ENCODE measurements at regions not wholly inside any gene's neighbourhood (a gene's known extent, or its start where the extent isn't known, plus 50 kb on each side); places are given as distances from the start of the nearest gene placed in this dataset.
"Not testable (repeated sequence)": the region's sequence is repeated elsewhere in the genome, so short reads cannot be mapped to it uniquely, and the experiment has no call there.

DNA sequence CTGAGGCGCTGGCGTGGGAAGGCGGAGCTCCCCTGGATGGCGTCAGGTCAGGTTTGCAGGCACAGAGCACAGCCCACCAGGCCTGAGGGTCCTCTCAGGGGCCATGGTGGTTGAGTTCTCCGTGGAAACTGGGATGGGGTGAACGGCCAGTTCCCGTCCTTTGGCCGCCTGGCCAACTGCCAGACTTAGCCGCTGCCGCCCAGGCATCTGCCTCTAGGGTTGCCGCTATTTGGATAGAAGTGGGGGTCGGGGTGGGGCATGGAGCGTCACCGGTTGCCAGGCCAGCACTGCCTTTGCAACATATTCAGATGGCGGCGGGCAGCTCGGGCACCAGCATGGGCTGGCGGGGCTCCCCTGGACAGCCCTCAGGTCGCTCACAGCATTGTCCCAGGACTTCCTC, 532.3 kb upstream of the DEFB115 start:
- H3K4me3 ChIP-seq (ENCODE audit: low read length in 2 of 2); H3K36me3 Mint-ChIP-seq; H3K36me3 ChIP-seq (ENCODE audit: insufficient read depth, low read length); H3K27ac Mint-ChIP-seq; H3K4me1 ChIP-seq (ENCODE audit: insufficient read depth, low read length); H3K27me3 ChIP-seq (ENCODE audit: insufficient read depth, low read length); POLR2A ChIA-PET (ENCODE audit: partially characterized antibody); H3K27me3 Mint-ChIP-seq; DNase-seq; H3K9me3 ChIP-seq (ENCODE audit: control insufficient read depth in 1 of 2, low read length in 2 of 2); H3K27ac ChIP-seq (ENCODE audit: low read depth, low read length); H3K4me1 Mint-ChIP-seq; intact Hi-C loops (cut with micrococcal nuclease); CTCF ChIA-PET (ENCODE audit: partially characterized antibody); H3K9me3 Mint-ChIP-seq: not testable (repeated sequence)
- H3K4me3 Mint-ChIP-seq, result peak overlapping the region in 1 of 8 donors; percentile 26

DNA sequence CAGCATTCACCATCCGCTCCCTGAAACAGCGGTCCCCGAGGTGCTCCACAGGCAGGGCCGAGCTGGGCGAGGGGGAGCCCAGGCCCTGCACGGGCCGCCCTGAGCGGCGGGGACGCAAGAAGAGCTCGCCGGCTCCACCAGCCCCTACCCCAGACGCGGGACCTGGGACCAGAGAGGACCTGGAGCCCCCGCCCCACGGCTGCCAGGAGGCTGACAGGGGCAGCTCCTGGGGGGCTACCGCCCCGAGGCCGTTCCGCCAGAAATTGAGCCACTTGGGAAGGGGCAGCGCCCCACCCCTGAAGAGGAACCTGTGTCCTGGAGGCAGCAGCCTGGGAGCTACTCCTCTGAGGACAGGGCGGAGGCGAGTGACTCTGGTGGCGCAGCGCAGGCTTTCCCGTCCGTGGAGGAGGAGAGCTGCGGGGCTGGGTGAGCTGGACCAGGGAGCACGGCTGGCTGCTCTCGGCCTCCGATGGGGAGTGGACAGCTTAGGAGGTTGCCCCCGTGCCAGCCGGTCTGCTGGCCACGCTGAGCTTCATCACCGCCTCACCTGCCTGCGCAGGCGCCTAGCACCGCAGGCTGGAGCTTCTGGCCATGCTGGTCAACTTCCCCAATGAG, 529.1 kb upstream of the DEFB115 start:
- H3K27ac ChIP-seq (ENCODE audit: low read depth, low read length); POLR2A ChIA-PET (ENCODE audit: partially characterized antibody); H3K36me3 ChIP-seq (ENCODE audit: insufficient read depth, low read length); H3K4me3 ChIP-seq (ENCODE audit: low read length in 2 of 2); H3K36me3 Mint-ChIP-seq; intact Hi-C loops (cut with micrococcal nuclease); H3K27ac Mint-ChIP-seq; H3K4me1 ChIP-seq (ENCODE audit: insufficient read depth, low read length); H3K27me3 Mint-ChIP-seq; DNase-seq; H3K4me3 Mint-ChIP-seq; CTCF ChIA-PET (ENCODE audit: partially characterized antibody); H3K4me1 Mint-ChIP-seq; H3K27me3 ChIP-seq (ENCODE audit: insufficient read depth, low read length); H3K9me3 ChIP-seq (ENCODE audit: control insufficient read depth in 1 of 2, low read length in 2 of 2): not testable (repeated sequence)
- H3K9me3 Mint-ChIP-seq, result peaks cover 3 to 24% (median 11%) of the 10 kb centered on the region in 8 donors

Measured in CD4-positive, alpha-beta memory T cell (primary cell).